Medulla oblongata (tissue), 1 donor: ENCODE measurements at regions not wholly inside any gene's neighbourhood (a gene's known extent, or its start where the extent isn't known, plus 50 kb on each side); places are given as distances from the start of the nearest gene placed in this dataset.
"Not testable (repeated sequence)": the region's sequence is repeated elsewhere in the genome, so short reads cannot be mapped to it uniquely, and the experiment has no call there.

Source experiments
- DNase-seq: peaks from one replicate; pipeline ENCODE4 v3.0.0-alpha.2; 2015; ENCODE audit errors: extremely low spot score

GRCh38 chr14:71563492-71564153 is 368.6 kb upstream of the RGS6 start:
- no peak for DNase-seq

DNA sequence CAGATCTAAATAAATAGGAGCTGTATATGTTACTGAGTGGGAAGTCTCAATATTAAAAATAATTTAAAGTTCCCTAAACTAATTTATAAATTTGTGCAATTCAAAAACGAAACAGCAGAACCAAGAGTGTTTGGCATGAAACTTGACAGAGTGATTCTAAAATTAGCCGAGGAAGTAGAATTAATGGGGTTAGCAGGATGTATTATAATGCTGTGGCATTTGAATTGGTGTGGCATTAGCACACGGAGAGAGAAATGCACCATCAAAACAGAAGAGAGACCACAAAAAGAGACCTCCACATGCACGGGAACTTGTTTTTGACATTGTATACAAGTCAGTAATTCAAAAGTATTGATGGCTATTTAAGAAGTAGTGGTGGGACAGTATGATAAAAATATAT is 366.0 kb upstream of the RGS6 start:
- no peak for DNase-seq

- not testable (repeated sequence) for DNase-seq
Measured at GRCh38 chr14:71567499-71568133, 364.6 kb upstream of the RGS6 start.

- DNase-seq: no peak
Measured at GRCh38 chr14:71574976-71575375, 357.3 kb upstream of the RGS6 start.

- DNase-seq: no peak
Measured at GRCh38 chr14:71576472-71576871, 355.8 kb upstream of the RGS6 start.

DNA sequence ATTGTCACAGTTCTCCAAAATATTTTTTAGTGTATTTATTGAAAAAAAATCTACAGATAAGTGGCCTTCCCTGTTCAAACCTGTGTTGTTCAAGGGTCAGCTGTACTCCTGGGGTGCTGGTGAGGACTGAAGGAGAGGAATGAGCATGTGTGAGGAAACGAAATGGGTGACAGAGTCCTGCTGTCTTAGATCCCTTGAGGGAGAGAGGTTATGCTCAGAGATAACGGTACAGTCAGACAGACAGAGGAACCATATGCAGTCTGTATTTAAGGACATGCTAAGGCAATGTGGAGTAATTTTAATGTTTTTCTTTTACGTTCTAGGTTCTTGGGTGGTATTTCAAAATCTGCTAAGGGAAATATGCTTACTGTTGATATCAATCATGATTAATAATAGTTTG is 352.9 kb upstream of the RGS6 start:
- no peak for DNase-seq

GRCh38 chr14:71582705-71583104 is 349.5 kb upstream of the RGS6 start:
- no peak for DNase-seq

GRCh38 chr14:71583194-71583593 is 349.0 kb upstream of the RGS6 start:
- no peak for DNase-seq

- no peak for DNase-seq
Measured at GRCh38 chr14:71583705-71584104, 348.5 kb upstream of the RGS6 start.

GRCh38 chr14:71585361-71585760 is 346.9 kb upstream of the RGS6 start:
- no peak for DNase-seq

- peak; percentile 49 for DNase-seq
Measured at GRCh38 chr14:71586131-71586897, 345.9 kb upstream of the RGS6 start.

DNA sequence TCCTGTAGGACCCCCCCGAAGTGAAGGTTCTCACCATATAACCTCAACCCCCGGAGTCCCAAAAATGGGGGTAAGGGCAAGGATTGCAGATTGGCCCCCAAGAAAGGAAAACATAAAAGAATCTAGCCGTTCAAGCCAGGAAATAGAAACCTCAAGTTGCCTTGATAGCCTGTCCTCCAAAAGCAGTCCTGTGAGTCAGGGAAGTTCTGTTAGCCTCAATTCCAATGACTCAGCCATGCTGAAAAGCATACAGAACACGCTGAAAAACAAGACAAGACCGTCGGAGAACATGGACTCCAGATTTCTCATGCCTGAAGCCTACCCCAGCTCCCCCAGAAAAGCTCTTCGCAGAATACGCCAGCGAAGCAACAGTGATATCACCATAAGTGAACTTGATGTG is 344.2 kb upstream of the RGS6 start:
- DNase-seq: no peak

DNA sequence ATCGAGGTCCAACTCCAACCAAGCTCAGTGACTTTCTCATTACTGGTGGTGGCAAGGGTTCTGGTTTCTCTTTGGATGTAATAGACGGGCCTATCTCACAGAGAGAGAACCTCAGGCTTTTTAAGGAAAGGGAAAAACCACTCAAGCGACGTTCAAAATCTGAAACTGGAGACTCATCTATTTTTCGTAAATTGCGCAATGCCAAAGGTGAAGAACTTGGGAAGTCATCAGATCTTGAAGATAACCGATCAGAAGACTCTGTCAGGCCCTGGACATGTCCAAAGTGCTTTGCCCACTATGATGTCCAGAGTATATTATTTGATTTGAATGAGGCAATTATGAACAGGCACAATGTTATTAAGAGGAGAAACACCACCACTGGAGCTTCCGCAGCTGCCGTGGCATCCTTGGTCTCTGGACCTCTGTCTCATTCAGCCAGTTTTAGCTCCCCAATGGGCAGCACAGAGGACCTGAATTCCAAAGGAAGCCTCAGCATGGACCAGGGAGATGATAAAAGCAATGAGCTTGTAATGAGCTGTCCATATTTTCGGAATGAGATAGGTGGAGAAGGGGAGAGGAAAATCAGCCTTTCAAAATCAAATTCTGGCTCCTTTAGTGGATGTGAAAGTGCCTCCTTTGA is 343.5 kb upstream of the RGS6 start:
- DNase-seq: no peak

GRCh38 chr14:71589609-71590008 is 342.6 kb upstream of the RGS6 start:
- DNase-seq: no peak

DNA sequence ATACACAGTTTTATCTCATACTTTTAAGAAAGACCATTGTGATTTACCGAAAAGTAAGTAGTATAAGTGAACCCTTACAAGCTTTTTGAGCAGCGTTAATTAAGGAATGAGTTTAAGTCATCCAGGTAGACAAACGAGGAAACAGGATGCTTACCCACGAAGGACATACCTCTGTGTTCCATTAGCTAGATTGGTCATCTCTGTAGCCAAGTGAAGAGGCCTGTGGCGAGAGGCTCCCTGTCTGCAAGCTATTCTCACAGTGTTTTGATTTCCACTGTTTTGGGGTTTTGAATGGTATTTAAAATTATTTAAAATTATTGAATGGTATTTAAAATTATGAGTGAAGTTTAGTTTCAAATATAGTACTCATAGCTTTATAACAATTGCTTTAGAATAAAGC is 342.1 kb upstream of the RGS6 start:
- DNase-seq: no peak

- DNase-seq: no peak
Measured at GRCh38 chr14:71591231-71591630, 341.0 kb upstream of the RGS6 start.

DNA sequence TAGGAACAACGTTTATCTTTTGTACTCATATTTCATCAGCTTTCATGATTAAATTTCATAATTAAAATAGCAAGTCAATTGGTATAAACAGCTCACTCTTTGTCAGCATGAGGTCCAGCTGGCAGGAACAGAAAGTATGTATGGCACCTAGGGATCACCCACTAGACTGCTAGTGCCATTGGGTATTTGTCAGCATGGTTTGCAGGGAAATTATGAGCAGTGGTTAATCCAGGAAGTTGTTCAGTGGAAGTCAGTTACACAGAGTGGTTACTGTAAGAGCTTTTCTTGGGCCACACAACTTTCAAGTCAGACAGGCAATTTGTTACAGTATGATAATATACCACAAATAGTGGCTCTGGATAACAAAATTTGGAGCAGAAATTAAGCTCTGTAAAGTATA is 340.3 kb upstream of the RGS6 start:
- DNase-seq: no peak

- no peak for DNase-seq
Measured at GRCh38 chr14:71592361-71592760, 339.9 kb upstream of the RGS6 start.

DNA sequence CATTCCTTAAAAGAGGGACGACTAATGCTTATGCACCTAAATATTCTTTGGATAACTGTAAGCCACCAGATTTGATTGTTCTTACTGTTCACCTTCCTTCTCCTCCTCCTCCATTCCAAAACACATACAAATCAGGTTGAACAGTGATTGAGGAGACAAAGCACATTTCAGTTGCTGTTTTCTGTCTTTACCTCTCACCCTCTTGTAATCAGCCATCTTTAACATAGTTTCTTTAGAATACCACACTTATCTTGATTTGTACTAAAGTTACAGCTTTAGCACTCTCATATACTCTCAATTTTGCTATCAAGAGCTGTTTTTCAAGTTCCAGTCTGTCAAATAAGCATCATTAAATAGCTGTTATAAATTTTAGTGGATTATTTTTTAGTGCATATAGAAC is 338.3 kb upstream of the RGS6 start:
- no peak for DNase-seq

DNA sequence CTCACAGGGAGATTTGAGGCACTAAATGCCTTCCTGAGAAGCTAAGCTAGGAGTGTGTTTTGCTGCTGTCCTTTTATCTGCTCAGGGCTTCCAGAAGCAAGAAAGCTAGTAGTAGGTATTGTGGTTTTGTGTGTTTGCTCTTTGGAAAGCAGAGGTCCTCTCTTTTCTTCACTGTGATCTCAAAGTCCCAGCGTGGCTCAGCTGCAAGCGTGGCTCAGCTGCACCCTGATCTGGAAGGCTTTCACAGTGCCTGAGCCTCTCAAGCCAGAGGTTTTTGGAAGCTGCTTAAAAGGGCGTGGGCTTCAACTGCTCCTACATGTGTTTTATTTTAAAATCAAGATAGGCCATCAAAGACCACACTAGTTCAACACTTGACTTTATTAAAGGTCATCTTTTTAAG is 337.4 kb upstream of the RGS6 start:
- DNase-seq: no peak

GRCh38 chr14:71595441-71595840 is 336.8 kb upstream of the RGS6 start:
- DNase-seq: no peak

DNA sequence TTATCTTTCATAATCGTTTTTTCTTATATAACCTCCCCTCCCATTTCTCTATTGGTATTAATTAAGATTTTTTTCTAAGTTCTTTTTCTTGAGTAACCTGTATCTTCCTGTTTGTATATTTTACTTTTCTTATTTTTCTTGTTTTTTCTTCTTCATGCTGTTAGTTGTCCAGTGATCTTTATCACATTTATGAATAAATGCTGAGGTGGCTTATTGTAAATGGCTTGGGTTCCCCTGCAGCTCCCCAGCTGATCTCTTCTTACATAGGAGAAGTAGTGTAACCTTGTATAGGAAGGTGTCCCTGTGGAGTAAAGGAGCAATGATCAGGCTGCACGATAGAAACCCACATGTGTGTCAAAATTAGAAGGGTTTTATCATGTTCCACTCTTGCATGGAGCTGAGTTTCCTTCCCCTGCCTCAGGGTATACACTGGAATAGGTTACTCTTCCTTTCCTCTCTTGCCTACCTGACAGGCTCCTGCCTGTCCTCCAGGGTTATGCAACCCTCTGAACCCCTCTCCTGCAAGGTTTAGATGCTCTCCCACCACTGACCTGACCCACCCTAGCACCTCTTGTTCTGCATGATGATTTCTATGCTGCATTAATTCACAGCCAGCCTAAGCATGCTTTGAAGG is 334.8 kb upstream of the RGS6 start:
- DNase-seq: no peak
